Ovary (tissue), 3 donors: ENCODE measurements at regions not wholly inside any gene's neighbourhood (a gene's known extent, or its start where the extent isn't known, plus 50 kb on each side); places are given as distances from the start of the nearest gene placed in this dataset.

Source experiments
- EP300 ChIP-seq: sonication (generic); formaldehyde crosslinking; IDR thresholded peaks from one replicate; pipeline ENCODE4 v1.6.1; 2017; ENCODE audit warnings: antibody characterized with exemption
- TF ChIP-seq, protein P1 (sequence below), 3 donors: fragments of 450-650 bp in 2 of 3; fragments of 200-600 bp in 1 of 3; IDR thresholded peaks; one replicate each; pipeline versions ENCODE4 v1.5.1 to v1.8.0; 2016 to 2022; ENCODE audit warnings: antibody characterized with exemption in 3 of 3, mild to moderate bottlenecking in 1 of 3
- donor health status: DM: no; HTN: no; CAD: no.

DNA sequence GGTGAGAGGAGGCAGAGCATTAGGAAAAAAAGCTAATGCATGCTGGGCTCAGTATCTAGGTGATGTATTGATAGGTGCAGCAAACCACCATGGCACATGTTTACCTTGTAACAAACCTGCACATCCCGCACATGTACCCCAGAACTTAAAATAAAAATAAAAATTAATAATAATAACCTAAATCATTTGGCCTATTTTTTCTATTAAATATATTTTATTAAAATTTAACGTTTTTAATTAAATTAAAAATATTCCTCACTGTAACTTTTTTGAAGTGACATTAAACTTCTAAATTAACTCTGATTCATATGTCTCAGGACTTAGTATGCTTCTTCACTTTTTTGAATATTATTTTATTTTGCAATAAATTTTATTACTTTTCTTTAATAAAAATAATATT is 83.7 kb upstream of the PARP8 start:
- TF ChIP-seq EP300, result no peak
- TF ChIP-seq, protein P1, sequence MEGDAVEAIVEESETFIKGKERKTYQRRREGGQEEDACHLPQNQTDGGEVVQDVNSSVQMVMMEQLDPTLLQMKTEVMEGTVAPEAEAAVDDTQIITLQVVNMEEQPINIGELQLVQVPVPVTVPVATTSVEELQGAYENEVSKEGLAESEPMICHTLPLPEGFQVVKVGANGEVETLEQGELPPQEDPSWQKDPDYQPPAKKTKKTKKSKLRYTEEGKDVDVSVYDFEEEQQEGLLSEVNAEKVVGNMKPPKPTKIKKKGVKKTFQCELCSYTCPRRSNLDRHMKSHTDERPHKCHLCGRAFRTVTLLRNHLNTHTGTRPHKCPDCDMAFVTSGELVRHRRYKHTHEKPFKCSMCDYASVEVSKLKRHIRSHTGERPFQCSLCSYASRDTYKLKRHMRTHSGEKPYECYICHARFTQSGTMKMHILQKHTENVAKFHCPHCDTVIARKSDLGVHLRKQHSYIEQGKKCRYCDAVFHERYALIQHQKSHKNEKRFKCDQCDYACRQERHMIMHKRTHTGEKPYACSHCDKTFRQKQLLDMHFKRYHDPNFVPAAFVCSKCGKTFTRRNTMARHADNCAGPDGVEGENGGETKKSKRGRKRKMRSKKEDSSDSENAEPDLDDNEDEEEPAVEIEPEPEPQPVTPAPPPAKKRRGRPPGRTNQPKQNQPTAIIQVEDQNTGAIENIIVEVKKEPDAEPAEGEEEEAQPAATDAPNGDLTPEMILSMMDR (IDR thresholded peaks at IDR 0.05), result no peak
